ENCODE measurements at regions not wholly inside any gene's neighbourhood (a gene's known extent, or its start where the extent isn't known, plus 50 kb on each side); places are given as distances from the start of the nearest gene placed in this dataset.

DNA sequence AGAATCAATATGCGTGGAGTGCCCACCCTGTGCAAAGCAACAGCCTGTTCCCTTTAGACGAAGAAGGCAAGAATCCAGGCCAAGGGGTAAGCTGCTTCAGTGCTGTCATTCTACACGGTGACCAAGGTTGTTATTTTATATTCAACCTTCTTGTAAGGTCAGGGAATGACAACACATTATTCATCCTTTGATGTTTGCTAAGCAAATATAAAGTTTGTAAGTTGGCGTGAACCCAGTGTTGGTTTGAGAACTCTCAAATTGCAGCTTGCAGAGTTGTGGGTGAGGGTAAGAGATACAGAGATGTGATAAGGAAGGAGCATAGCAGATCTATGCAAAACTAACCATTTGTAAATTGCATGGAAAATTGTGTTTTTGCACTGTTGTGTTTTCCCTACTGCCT lies 436.7 kb downstream of the FGF9 start:
- no peaks in the 10 kb centered on the region for H3K36me3 Mint-ChIP-seq (ENCODE audit: low read depth)
- H3K4me1 Mint-ChIP-seq = peaks cover 38% of the 10 kb centered on the region
- peak overlapping the region; percentile 36 for H3K4me3 Mint-ChIP-seq
- H3K27me3 Mint-ChIP-seq = no peaks in the 10 kb centered on the region
- ATAC-seq (replicated peaks) = peak; percentile 46
- H3K27ac Mint-ChIP-seq = no peak overlapping the region
- no peaks in the 10 kb centered on the region for H3K9me3 Mint-ChIP-seq

DNA sequence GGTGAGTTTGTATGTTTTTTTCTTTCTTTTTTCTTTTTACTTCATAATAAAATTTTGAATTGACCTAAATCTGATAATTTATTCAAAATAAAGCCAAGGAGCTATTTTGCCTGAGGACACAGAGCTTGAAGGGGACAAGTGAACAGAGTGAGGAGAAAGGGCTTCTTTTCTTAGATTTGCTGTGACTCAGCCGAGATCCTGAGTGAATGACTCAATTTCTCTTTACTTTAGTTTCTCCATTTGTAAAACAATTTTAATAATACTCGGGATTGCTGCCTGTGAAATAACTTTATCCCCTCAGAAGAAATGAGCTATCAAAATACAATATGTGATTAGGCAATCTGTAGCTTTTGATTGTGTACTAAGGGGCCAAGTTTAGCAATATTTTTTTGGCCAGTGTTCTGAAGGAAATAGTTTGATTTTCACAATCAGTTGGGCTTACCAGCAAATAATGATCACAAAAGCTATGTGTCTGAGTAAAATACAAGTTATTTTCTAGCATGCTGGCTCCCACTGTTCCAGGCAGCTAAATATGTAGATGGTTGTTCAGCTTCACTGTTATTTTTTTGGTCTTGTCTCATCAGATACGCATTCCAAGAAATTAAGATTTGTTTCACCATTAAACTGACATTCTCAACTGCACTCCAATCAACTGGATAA lies 437.5 kb downstream of the FGF9 start:
- ATAC-seq (replicated peaks) = peak; percentile 47
- Mint-ChIP-seq H3K27ac (no peak overlapping the region), H3K36me3 (ENCODE audit: low read depth) (no peaks in the 10 kb centered on the region), H3K4me1 (peaks cover 41% of the 10 kb centered on the region), H3K4me3 (peak overlapping the region; percentile 36), H3K9me3 (no peaks in the 10 kb centered on the region), H3K27me3 (no peaks in the 10 kb centered on the region)

DNA sequence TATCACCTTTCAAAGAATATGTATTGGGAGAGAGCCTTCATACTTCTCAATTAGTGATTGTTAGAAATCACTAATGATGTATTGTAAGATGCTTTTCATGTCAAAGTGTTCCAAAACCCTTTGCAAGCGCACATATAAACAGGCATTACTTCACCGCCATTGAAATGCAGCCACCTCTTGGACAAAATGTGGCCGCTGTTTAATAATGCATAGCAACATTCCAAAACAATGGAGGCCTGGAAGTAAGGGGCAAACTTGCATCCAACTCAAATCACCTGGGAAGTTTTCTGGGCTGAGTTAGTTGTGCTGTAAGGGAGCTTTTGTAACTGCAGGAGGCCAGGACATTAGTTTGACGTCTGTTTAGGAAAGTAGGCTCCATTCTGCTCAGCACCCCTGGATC lies 438.1 kb downstream of the FGF9 start:
- Mint-ChIP-seq H3K9me3 (no peaks in the 10 kb centered on the region), H3K27me3 (no peaks in the 10 kb centered on the region), H3K27ac (no peak overlapping the region), H3K4me3 (no peak overlapping the region), H3K36me3 (ENCODE audit: low read depth) (no peaks in the 10 kb centered on the region), H3K4me1 (peaks cover 47% of the 10 kb centered on the region)
- ATAC-seq (replicated peaks) = no peak

DNA sequence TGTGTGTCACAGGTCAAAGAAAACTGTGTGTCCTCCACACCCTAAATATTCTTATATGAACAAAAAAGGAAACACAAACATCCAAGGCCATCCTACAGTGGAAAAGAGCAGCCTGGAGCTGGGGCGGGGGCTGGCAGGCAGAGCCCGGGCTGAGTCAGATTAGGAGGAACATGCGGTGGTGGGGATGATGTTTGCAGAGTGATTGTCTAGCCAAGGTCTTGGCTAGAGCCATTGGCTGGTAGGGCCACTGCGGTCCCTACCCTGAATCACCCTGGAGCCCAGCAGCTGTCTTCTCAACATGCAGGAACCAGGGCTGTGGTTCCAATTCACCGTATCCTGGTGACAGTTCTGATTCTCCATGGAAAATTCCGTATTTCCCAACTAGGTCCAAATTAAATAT lies 439.5 kb downstream of the FGF9 start:
- Mint-ChIP-seq H3K27me3 (no peaks in the 10 kb centered on the region), H3K9me3 (peaks cover under 1% of the 10 kb centered on the region), H3K4me1 (peaks cover 54% of the 10 kb centered on the region), H3K4me3 (no peak overlapping the region), H3K36me3 (ENCODE audit: low read depth) (peaks cover 7% of the 10 kb centered on the region), H3K27ac (no peak overlapping the region)
- peak; percentile 9 for ATAC-seq (replicated peaks)

DNA sequence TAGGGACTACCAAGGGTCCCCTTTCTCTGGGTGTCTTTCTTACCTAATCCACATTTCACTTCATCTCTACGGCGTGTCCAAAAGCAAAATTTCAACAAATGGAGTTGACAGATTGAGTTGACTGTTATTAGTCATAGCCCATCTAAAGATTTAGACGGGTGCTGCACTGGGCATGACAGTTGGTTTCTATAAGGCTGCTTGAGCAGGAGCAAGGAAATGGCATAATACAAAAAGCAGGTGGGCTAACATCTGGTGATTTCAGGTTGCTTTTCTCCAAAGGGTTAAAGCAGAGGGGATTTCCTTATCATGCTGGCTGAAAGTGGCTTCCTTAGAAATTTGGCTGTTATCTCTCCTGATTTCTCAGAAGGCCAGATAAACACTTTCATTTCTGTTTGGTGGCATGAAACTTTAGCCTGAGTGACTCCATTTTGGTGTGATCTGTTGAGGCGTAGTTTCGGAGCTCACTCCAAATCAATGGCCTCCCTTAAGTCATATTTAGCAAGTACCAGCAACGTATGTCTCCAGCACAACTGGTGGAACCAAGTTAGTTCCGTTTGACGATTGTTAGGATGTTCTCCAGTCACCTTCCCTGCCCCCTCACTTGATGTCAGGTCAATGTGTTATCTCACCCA lies 440.4 kb downstream of the FGF9 start:
- ATAC-seq (replicated peaks) = no peak
- Mint-ChIP-seq H3K4me3 (no peak overlapping the region), H3K4me1 (peaks cover 52% of the 10 kb centered on the region), H3K36me3 (ENCODE audit: low read depth) (peaks cover 11% of the 10 kb centered on the region), H3K9me3 (peaks cover 3% of the 10 kb centered on the region), H3K27ac (no peak overlapping the region), H3K27me3 (no peaks in the 10 kb centered on the region)

DNA sequence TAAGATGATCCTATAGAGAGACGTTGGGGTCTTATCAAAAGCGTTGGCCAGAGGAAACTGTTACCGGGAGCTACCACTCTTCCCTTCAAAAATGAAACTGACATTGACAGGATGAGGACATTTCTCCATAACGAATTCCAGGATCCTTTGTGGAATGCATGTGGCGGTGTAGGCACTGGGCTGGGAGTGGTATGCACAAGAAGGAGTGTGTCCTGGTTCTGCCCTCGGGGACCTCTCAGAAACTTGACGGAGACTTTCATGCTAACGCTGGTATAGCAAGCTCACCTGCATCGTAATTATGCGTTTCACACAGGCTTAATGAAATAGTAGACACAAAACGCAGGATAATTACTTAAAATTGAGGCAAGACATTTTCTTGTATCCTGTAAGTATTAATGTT lies 441.1 kb downstream of the FGF9 start:
- H3K27ac Mint-ChIP-seq = no peak overlapping the region

DNA sequence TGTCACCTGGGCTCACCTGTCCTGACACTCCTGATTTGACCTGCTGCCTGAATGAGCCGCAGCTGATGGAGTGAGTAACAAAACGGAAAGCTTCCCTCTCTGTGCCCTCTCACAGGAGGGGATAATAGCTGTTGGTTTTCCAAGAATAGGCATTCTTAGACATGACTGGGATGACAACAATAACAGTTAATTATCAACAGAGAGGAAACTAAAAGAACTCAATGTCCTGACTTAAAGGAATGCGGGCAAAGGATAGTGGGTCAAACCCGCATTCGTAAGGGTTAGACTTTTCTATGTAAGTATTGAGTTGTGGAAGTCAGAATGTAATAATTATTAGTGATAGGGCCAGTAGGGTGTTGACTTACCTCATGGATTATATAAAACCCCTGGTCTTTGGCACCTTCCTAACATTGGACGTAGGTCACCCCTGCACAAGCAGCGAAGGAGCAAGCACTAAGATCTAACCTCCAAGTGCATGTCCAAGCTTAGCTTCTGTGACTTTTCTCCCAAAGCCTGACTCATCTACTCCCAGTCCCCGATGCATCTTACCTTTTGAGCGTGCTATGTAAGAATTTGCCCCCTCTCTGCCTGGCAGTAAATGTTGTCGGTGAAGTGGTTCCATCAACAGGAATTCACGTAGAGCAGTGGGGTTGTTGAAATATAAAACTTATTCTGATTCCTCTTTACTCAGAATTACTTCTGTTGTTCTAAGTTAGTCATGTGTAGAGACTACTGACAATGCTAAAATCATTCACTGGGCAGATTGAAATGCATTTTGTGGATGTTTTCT lies 442.3 kb downstream of the FGF9 start:
- ATAC-seq (replicated peaks) = no peak
- peaks cover 11% of the 10 kb centered on the region for H3K36me3 Mint-ChIP-seq (ENCODE audit: low read depth)
- no peaks in the 10 kb centered on the region for H3K27me3 Mint-ChIP-seq
- H3K4me1 Mint-ChIP-seq = peaks cover 37% of the 10 kb centered on the region
- peak overlapping the region; percentile 85 for H3K27ac Mint-ChIP-seq
- H3K9me3 Mint-ChIP-seq = peaks cover 3% of the 10 kb centered on the region
- H3K4me3 Mint-ChIP-seq = no peak overlapping the region

More for the DNA sequence above, 441.1 kb downstream of the FGF9 start:
- no peak for ATAC-seq (replicated peaks)
- Mint-ChIP-seq H3K27me3 (no peaks in the 10 kb centered on the region), H3K36me3 (ENCODE audit: low read depth) (peaks cover 11% of the 10 kb centered on the region), H3K4me3 (no peak overlapping the region), H3K9me3 (peaks cover 3% of the 10 kb centered on the region), H3K4me1 (peaks cover 47% of the 10 kb centered on the region)

DNA sequence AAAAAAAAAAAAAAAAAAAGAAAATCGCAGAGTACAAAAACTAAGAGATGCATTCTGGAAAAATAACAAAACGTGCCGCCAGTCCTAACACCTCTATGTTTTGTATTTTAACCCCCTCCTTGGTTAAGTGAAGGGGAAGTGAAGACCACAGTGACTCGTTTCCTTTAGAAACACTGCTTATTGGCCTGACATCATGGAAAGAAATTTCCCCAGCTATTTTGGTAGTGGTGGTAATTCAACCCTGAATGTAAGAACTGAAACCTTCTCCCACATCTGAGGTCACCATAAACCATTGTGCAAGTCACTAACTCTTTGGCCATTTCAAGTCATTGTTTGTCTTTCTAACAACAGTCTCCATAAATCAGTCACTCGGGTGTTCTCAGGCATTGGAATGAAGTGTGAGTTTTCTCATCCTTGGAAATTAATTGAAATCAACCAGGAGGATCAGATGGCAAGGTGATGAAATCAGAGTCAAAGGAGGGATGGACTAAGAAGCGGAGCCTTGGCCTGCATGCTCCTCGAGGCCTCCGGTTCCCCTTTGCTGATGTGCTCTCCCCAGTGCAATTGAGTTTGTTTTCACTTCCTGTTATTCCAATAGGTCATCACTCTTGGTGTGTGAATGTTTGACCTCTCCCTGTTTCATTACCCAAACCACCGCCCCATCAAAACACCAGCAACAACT lies 443.9 kb downstream of the FGF9 start:
- Mint-ChIP-seq H3K36me3 (ENCODE audit: low read depth) (peaks cover 11% of the 10 kb centered on the region), H3K4me3 (peak overlapping the region; percentile 51), H3K27me3 (no peaks in the 10 kb centered on the region), H3K27ac (peak overlapping the region; percentile 85), H3K9me3 (peaks cover 3% of the 10 kb centered on the region), H3K4me1 (peaks cover 35% of the 10 kb centered on the region)
- ATAC-seq (replicated peaks) = peak; percentile 86

DNA sequence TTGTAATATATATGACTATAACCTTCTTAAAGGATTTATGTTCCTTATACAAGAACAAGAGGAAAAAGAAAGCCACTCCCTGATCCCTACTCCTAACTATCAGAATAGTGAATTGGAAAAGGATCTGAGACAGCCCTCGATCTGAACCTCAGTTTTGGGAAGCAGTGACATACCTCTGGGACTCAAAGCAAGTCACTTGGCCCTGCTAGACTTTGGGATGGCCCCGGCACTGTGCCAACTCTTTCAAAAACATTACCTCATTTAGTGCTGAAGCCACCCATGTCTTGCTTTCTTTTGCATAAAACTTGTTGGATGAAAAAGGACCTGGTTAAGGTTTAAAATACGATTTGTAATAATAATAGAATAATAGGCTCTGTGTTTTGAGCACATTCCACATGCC lies 447.3 kb downstream of the FGF9 start:
- no peak overlapping the region for H3K4me3 Mint-ChIP-seq
- H3K27ac Mint-ChIP-seq = no peak overlapping the region
- ATAC-seq (replicated peaks) = no peak
- H3K4me1 Mint-ChIP-seq = peaks cover 23% of the 10 kb centered on the region
- no peaks in the 10 kb centered on the region for H3K27me3 Mint-ChIP-seq
- H3K36me3 Mint-ChIP-seq (ENCODE audit: low read depth) = peaks cover 11% of the 10 kb centered on the region
- peaks cover 3% of the 10 kb centered on the region for H3K9me3 Mint-ChIP-seq

DNA sequence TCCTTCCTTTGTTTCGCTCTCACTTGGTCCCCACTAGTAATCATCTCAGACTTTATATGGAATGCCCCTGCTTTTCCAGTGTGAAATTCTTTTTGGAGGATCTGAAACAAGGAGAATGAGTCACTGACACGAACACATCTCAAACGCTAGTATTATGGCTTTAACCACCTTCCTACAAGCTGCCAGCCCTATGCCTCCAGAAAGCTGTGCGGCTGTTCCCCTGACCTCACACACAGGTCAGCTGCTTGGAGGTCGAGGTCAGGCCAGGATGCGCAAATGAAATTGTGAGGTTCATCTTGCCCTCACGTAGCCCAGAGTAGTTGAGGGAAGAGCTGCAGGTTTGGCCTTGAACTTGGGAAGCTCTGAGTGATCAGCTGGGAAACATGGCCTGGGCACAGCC lies 449.8 kb downstream of the FGF9 start:
- peaks cover under 1% of the 10 kb centered on the region for H3K9me3 Mint-ChIP-seq
- H3K27ac Mint-ChIP-seq = no peak overlapping the region
- no peak for ATAC-seq (replicated peaks)
- H3K4me3 Mint-ChIP-seq = no peak overlapping the region
- H3K4me1 Mint-ChIP-seq = peaks cover 4% of the 10 kb centered on the region
- H3K36me3 Mint-ChIP-seq (ENCODE audit: low read depth) = peaks cover 1% of the 10 kb centered on the region
- H3K27me3 Mint-ChIP-seq = no peaks in the 10 kb centered on the region

DNA sequence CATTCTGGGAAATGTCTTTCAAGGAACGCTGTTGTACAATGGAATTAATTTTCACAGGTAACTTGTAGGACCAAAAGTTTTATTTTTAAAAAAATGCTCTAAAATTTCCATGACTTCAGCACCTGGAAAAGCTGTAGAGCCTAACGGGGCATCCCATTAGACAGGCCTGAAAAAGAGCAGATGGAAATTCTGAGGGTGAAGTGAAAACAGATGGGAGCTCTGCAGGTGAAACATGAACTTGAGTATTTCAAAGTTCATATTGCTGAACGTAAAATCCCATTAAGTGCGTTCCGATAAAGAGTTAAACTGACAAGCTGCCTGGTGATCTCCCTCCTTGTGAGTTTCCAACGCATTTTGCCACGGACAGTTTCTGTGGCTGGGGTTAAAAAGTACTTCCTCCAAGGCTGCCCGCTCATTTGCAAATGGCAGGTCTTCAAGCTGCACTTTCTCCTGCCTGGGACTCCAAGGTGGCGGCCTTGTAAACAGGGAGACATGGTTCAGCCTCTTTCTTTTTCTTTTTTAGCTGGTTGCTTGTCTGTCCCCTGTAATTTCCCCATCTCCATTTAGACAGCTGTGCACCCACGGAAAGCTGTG lies 450.4 kb downstream of the FGF9 start:
- H3K27me3 Mint-ChIP-seq = no peaks in the 10 kb centered on the region
- H3K36me3 Mint-ChIP-seq (ENCODE audit: low read depth) = no peaks in the 10 kb centered on the region
- ATAC-seq (replicated peaks) = no peak
- peaks cover 9% of the 10 kb centered on the region for H3K4me1 Mint-ChIP-seq
- H3K4me3 Mint-ChIP-seq = no peak overlapping the region
- H3K27ac Mint-ChIP-seq = no peak overlapping the region
- H3K9me3 Mint-ChIP-seq = no peaks in the 10 kb centered on the region

DNA sequence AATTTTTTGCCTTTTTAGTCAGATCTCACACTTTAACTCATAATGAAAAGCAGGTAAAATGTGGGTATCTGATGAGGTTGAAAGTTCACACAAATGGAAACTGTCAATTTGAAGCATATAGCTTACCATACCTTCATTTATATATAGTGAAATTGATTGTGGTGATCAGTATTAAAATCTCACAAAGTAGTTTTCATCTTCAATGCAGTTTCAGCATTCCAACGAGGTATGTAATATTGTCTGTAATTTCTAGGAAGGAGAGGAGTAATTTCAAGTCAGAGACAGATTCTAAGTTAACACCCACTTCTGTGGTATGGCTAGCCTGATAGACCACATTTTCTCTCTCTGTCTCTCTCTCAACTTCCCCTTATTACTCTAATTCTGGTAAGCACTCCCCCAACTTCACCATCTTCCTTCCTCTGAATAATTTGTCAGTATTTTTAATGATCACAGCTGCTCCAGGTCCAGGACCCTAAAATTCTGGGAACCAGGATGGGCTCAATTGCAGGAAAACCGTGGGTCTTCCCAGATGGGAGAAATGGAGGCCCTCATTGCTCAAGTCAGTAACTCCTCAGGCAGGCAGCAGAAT lies 455.7 kb downstream of the FGF9 start:
- H3K27ac Mint-ChIP-seq = peak overlapping the region; percentile 1
- peaks cover 22% of the 10 kb centered on the region for H3K4me1 Mint-ChIP-seq
- no peaks in the 10 kb centered on the region for H3K27me3 Mint-ChIP-seq
- H3K36me3 Mint-ChIP-seq (ENCODE audit: low read depth) = no peaks in the 10 kb centered on the region
- H3K9me3 Mint-ChIP-seq = no peaks in the 10 kb centered on the region
- H3K4me3 Mint-ChIP-seq = peak overlapping the region; percentile 19
- ATAC-seq (replicated peaks) = peak; percentile 86

DNA sequence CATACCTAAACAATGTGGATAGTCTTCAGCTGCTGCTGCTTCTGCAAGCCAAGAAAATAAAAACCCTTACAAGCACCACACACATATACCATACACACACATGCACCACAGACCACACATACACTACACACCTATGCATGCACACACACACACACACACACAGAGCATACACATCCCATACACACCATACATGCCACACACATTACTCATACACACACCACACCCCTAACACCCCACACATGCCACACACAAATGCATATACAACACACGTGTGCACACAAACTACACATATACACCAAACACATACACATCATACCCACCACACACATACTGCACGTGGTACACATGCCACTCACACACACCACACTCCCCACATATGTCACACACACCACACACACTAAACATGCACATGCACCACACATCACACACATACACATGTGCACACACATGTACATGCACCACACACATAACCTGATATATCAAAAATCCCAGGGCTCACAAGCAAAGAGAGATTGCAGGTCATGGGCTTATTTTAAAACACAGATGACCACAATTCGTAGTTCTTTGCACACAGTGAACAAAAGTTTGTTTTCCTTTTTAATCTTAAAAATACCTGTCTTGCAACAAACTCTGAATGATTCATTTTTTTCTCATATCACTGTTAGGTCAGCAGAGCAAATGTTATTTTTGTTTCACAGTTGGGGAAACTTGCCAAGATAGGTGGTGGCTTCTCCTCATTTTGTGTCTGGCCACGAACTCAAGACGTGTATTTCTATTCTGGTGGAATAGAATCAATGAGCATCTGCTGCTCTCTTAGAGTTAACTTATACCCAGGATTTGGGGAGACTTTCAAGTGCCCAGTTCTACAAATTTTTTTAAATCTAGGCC lies 456.6 kb downstream of the FGF9 start:
- no peaks in the 10 kb centered on the region for H3K9me3 Mint-ChIP-seq
- H3K27me3 Mint-ChIP-seq = no peaks in the 10 kb centered on the region
- peak; percentile 13 for ATAC-seq (replicated peaks)
- peak overlapping the region; percentile 1 for H3K27ac Mint-ChIP-seq
- peaks cover 22% of the 10 kb centered on the region for H3K4me1 Mint-ChIP-seq
- H3K4me3 Mint-ChIP-seq = peak overlapping the region; percentile 3
- H3K36me3 Mint-ChIP-seq (ENCODE audit: low read depth) = no peaks in the 10 kb centered on the region
